HepG2 (cell line): ENCODE measurements at regions not wholly inside any gene's neighbourhood (a gene's known extent, or its start where the extent isn't known, plus 50 kb on each side); places are given as distances from the start of the nearest gene placed in this dataset.
A peak's percentile ranks its signal among the peaks of the same experiment; 100 is the strongest.

Experiments
- CREB1 ChIP-seq, 2 experiments: fragments of 450-650 bp in 1 of 2; IDR thresholded peaks; 2 replicates each; pipeline ENCODE4 v1.6.1; 2016 to 2017; ENCODE audit warnings: control low read depth in 1 of 2, mild to moderate bottlenecking in 1 of 2, missing compliant biosample characterization in 1 of 2, missing genetic modification characterization in 1 of 2
- FOXA3 ChIP-seq: IDR thresholded peaks from 2 replicates; pipeline ENCODE4 v1.6.1; 2016; ENCODE audit warnings: missing genetic modification reagents, missing compliant biosample characterization
- FOXC1 ChIP-seq: sonication (generic); formaldehyde crosslinking; IDR thresholded peaks from 2 replicates; pipeline ENCODE4 v1.8.0; 2022; ENCODE audit warnings: mild to moderate bottlenecking, missing genetic modification reagents, borderline replicate concordance
- GMEB1 ChIP-seq: sonication (generic); formaldehyde crosslinking; IDR thresholded peaks from 2 replicates; pipeline ENCODE4 v1.5.1; 2020; ENCODE audit warnings: missing genetic modification reagents, mild to moderate bottlenecking, borderline replicate concordance
- HBP1 ChIP-seq: IDR thresholded peaks from 2 replicates; pipeline ENCODE4 v1.6.1; 2016; ENCODE audit warnings: low read depth, control low read depth
- IRX3 ChIP-seq: sonication (generic); formaldehyde crosslinking; IDR thresholded peaks from 2 replicates; pipeline ENCODE4 v1.8.1; 2023; ENCODE audit warnings: mild to moderate bottlenecking, low read depth, missing genetic modification reagents, borderline replicate concordance
- LRRFIP1 ChIP-seq: sonication (generic); formaldehyde crosslinking; conservative IDR thresholded peaks from 2 replicates; pipeline ENCODE4 v1.4.0; 2020; ENCODE audit warnings: missing genetic modification reagents
- MEF2D ChIP-seq: sonication (generic); formaldehyde crosslinking; IDR thresholded peaks from 2 replicates; pipeline ENCODE4 v1.5.1; 2020; ENCODE audit warnings: mild to moderate bottlenecking, missing genetic modification reagents
- PLRG1 ChIP-seq: fragments of 450-650 bp; conservative IDR thresholded peaks from 2 replicates; pipeline ENCODE4 v1.6.1; 2016
- SALL1 ChIP-seq: sonication (generic); formaldehyde crosslinking; IDR thresholded peaks from 2 replicates; pipeline ENCODE4 v1.8.0; 2022; ENCODE audit warnings: mild to moderate bottlenecking, missing genetic modification reagents
- UBTF ChIP-seq: sonication (generic); formaldehyde crosslinking; IDR thresholded peaks from 2 replicates; pipeline ENCODE4 v1.4.0; 2020; ENCODE audit warnings: mild to moderate bottlenecking, missing genetic modification reagents
- ZFP37 ChIP-seq: sonication (generic); formaldehyde crosslinking; IDR thresholded peaks from 2 replicates; pipeline ENCODE4 v1.4.0; 2020; ENCODE audit warnings: missing genetic modification reagents, borderline replicate concordance
- ZFP62 ChIP-seq: sonication (generic); formaldehyde crosslinking; IDR thresholded peaks from 2 replicates; pipeline ENCODE4 v1.4.0; 2020; ENCODE audit warnings: missing genetic modification reagents
- ZIK1 ChIP-seq: sonication (generic); formaldehyde crosslinking; IDR thresholded peaks from 2 replicates; pipeline ENCODE4 v1.5.0; 2020; ENCODE audit warnings: mild to moderate bottlenecking, low read depth, missing genetic modification reagents, borderline replicate concordance
- ZKSCAN1 ChIP-seq: fragments of 150-350 bp; IDR thresholded peaks from 2 replicates; pipeline ENCODE4 v1.6.1; 2014; ENCODE audit warnings: low read length
- ZNF138 ChIP-seq: sonication (generic); formaldehyde crosslinking; IDR thresholded peaks from 2 replicates; pipeline ENCODE4 v1.5.0; 2020; ENCODE audit warnings: mild to moderate bottlenecking, low read depth, missing genetic modification reagents
- ZNF274 ChIP-seq: sonication (generic); formaldehyde crosslinking; IDR thresholded peaks from 2 replicates; pipeline ENCODE4 v1.5.1; 2020; ENCODE audit warnings: mild to moderate bottlenecking, missing genetic modification reagents
- ZNF530 ChIP-seq: sonication (generic); formaldehyde crosslinking; IDR thresholded peaks from 2 replicates; pipeline ENCODE4 v1.5.0; 2020; ENCODE audit warnings: low read depth, mild to moderate bottlenecking, missing genetic modification reagents
- ZSCAN9 ChIP-seq: IDR thresholded peaks from 2 replicates; pipeline ENCODE4 v1.6.1; 2016; ENCODE audit warnings: borderline replicate concordance
- TF ChIP-seq, protein P1 (sequence below): sonication (generic); formaldehyde crosslinking; IDR thresholded peaks from 2 replicates; pipeline ENCODE4 v1.4.0; 2020; ENCODE audit warnings: missing genetic modification reagents

GRCh38 chr20:50242863-50243609 is 52.4 kb downstream of the CEBPB start (continued):
- peak; percentile 45; the same call in 1 of the 2 replicates for TF ChIP-seq GMEB1 (CRISPR knock-in tag)
- TF ChIP-seq LRRFIP1 (CRISPR knock-in tag), result no peak
- TF ChIP-seq FOXC1 (CRISPR knock-in tag), result peak; percentile 61
- no peak for TF ChIP-seq PLRG1
- TF ChIP-seq SALL1 (CRISPR knock-in tag), result peak; percentile 93
- TF ChIP-seq HBP1 (CRISPR knock-in tag), result peak; percentile 37; the same call in 1 of the 2 replicates
- peak; percentile 89; the same call in 1 of the 2 replicates for TF ChIP-seq ZNF138 (CRISPR knock-in tag)
- no peak for TF ChIP-seq ZKSCAN1
- TF ChIP-seq ZNF530 (CRISPR knock-in tag), result peak; percentile 22; the same call in 1 of the 2 replicates
- TF ChIP-seq ZIK1 (CRISPR knock-in tag), result peak; percentile 93
- TF ChIP-seq ZFP62 (CRISPR knock-in tag), result no peak
- peak; percentile 62; the same call in 1 of the 2 replicates for TF ChIP-seq ZNF274 (CRISPR knock-in tag)
- TF ChIP-seq, protein P1, sequence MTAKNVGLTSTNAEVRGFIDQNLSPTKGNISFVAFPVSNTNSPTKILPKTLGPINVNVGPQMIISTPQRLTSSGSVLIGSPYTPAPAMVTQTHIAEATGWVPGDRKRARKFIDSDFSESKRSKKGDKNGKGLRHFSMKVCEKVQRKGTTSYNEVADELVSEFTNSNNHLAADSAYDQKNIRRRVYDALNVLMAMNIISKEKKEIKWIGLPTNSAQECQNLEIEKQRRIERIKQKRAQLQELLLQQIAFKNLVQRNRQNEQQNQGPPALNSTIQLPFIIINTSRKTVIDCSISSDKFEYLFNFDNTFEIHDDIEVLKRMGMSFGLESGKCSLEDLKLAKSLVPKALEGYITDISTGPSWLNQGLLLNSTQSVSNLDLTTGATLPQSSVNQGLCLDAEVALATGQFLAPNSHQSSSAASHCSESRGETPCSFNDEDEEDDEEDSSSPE (CRISPR knock-in tag), result peak; percentile 84
- TF ChIP-seq UBTF (CRISPR knock-in tag), result peak; percentile 93
- peak; percentile 61; the same call in 1 of the 2 replicates for TF ChIP-seq IRX3 (CRISPR knock-in tag)
- peak; percentile 33; the same call in 1 of the 2 replicates for TF ChIP-seq ZFP37 (CRISPR knock-in tag)
- TF ChIP-seq ZSCAN9, result no peak; the same call in 1 of the 2 replicates
- no peak for TF ChIP-seq CREB1 (IDR thresholded peaks at IDR 0.05)
- no peak for TF ChIP-seq CREB1 (CRISPR knock-in tag; IDR thresholded peaks at IDR 0.05)
- peak; percentile 83 for TF ChIP-seq FOXA3
- TF ChIP-seq MEF2D (CRISPR knock-in tag), result peak; percentile 83; the same call in 1 of the 2 replicates
